Activated naive CD4-positive, alpha-beta T cell treated with anti-CD3 and anti-CD28 coated beads, Interleukin-2, amount 50 U/mL, for 16 hours (primary cell): ENCODE measurements at regions not wholly inside any gene's neighbourhood (a gene's known extent, or its start where the extent isn't known, plus 50 kb on each side); places are given as distances from the start of the nearest gene placed in this dataset.
"Not testable (repeated sequence)": the region's sequence is repeated elsewhere in the genome, so short reads cannot be mapped to it uniquely, and the experiment has no call there.

Source experiments
- DNase-seq: peaks from one replicate; pipeline ENCODE4 v3.0.0-alpha.2; 2020

DNA sequence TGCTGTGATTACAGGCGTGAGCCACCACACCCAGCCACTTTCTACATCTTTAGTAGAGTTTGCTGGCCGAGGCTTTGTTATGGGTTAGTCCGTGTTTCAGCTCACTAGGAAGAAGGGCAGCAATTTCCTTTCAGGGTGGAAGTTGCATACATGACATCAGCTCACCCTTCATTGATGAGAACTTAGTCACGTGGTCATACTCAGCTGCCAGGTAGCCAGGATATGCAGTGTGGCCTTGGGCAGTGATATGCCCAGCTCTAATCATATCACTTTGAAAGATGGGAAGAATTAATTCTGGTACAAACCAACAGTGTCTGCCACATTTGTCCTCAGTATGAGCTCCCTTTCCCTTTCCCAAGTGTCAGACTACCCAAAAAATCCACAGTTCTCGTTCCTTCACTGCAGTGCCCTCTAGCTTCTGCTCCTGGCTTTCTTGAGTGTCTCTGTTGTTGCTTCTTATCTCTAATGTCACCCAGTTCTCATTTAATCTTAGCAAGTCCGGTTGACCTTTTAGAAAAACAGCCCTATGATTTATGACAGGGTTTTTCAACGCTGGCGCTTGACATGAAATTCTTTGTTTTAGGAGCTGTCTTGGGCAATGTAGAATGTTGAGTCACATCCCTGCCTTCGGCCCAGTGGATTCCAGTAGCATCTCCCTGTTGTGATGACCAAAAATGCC lies 108.7 kb upstream of the ITGB1 start:
- no peak for DNase-seq

DNA sequence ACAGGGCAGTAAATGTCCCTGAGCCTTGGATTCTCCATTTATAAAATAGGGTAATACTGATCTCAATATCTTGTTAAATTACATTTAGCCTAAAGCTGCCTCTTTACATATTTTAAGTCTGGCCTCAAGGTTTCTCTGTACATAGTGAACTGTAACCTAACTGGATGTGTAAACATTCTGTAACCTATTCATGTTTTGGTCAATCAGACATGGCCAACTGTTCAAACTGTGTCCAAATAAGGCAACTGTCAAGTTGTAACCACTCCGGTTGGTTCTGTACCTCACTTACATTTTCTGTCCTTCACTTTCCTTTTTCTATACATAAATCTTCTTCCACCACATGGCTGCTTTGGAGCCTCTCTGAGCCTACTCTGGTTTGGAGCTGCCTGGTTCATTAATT lies 107.1 kb upstream of the ITGB1 start:
- no peak for DNase-seq

DNA sequence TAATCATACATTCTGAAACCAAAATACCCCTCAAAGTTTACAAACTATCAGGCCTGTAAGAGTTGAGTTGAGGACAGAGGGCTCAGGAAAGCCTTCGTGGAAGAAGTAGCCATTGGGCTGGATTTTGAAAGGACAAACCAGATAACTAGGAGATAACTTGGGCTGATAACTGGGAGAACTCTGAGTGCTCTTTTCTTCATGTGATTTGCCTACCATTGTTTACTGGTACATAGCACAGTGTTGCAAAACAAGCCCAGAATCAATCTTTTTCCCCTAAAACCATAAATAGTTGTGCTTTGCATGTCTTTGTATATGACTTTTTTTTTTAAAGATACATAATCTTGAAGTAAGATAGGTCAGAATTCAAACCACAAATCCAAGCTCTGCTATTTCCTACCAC lies 106.7 kb upstream of the ITGB1 start:
- no peak for DNase-seq

DNA sequence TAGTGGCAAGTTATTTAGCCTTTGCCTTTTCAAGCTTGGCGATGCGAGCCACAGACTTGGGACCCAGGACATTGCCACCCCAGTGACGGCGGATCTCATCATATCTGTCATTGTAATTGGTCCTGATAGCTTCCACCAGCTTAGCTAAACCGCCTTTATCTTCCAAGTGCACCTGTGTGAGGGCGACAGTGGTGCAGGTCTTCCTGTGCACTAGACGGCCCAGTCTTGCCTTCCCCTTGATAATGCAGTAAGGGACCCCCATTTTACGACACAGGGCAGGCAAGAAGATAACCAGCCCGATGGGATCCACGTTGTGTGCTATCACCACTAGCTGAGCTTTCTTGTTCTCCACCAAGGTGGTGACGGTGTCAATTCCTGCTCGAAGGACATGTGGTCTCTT lies 99.6 kb upstream of the ITGB1 start:
- DNase-seq, result no peak

DNA sequence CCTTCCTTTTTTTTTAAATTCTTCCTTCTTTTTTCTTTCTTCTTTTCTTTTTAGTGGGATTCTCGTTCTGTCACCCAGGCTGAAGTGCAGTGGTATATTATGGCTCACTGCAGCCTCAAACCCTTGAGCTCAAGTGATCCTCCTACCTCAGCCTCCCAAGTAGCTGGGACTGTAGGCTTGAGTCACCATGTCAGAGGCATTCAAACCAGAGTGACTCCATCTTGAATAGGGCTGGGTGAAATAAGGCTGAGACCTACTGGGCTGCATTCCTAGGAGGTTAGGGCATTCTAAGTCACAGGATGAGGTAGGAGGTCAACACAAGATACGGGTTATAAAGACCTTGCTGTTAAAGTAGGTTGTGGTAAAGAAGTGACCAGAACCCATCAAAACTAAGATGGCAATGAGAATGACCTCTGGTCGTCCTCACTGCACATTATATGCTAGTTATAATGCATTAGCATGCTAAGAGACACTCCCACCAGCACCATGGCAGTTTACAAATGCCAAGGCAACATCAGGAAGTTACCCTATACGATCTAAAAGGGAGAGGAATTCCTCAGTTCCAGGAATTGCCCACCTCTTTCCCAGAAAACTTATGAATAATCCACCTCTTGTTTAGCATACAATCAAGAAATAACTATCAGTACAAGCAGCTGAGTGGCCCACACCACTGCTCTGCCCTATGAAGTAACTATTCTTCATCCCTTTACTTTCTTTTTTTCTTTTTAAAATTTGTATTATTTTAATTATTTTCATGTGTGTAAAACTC lies 99.0 kb upstream of the ITGB1 start:
- DNase-seq, result no peak

DNA sequence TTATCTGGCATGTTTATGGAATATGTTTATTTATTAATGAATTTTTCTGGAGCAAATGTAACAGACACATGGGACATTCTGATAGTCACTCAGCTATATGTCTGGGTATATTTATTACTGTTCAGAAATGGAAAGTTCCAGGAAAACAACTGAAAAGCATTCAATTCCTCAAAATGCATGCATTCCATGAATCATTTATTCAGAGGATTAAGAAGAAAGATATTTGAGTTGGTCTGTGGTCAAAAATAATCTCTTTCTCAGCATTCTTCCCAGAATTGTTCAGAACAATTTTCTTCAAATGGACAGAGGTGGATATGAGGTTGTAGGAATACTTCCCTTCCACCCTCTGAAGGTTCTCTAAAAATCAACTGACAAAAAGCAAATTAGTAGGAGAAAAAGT lies 97.6 kb upstream of the ITGB1 start:
- DNase-seq, result no peak

DNA sequence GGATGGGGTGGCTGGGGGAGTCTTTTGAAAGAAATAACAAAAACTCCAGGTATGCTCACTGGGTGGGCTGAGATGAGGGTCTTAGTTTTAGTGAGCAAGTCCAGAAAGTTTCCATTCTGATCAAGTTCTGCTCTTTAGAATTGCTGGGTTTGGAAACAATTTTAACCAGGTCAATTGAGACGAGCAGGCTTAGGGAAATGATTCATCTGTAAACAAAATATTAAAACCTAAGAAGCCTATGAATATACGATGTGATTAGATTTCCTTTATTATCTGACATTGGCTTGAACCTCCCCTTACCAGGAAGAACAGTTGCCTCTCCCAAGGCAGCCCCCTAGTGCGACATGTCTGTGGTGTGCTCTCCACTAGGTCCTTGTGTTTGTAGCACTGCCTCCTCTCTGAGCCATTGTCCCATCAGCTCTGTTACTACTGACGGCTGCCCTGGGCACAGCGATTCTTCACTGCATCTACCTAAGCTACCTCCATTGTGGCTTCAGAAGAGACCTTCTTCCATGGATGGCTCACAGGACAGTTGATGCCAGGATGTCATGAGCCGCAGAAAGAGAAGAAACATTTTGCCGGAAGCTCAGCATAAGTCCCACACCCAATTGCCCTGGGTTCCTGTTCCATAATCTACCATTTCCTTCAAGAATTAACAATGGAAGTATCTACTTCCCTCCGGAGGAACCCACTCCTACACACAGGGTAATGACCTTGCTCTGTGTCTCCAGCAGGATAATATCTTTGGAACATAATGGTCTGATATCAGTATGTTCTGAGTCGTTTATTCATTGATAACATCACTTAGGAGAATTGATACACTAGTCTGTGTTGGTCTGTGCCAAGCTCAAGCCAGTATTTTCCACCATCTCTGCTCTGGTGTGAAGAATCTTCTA lies 95.1 kb upstream of the ITGB1 start:
- no peak for DNase-seq

DNA sequence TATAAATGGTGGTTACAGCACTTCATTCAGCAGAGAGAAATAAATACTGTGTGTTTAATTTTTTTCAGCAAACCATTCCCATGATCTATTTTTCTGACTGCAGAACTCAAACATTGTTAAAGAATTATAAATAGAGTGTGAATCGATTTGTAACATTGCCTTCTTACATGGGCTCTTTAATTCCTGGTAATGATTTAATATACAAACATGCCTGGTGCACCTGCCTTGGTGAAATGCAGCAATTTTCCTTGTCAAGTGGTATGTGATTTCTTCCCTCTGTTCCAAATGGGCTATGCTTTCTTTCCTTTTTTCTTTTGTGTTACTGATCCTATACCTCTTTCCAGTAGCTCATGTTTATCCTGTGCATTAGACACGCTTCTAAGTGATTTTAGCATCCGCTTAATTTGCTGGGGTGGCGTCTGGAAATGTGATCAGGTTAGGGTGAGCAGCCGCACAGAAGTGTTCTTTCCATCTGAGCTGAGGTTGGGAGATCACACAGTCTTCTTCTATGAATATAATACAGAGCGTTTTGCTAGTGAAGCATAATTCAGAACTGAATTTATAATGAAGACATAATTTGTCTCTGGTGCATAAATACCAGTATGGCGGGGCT lies 94.3 kb upstream of the ITGB1 start:
- no peak for DNase-seq

DNA sequence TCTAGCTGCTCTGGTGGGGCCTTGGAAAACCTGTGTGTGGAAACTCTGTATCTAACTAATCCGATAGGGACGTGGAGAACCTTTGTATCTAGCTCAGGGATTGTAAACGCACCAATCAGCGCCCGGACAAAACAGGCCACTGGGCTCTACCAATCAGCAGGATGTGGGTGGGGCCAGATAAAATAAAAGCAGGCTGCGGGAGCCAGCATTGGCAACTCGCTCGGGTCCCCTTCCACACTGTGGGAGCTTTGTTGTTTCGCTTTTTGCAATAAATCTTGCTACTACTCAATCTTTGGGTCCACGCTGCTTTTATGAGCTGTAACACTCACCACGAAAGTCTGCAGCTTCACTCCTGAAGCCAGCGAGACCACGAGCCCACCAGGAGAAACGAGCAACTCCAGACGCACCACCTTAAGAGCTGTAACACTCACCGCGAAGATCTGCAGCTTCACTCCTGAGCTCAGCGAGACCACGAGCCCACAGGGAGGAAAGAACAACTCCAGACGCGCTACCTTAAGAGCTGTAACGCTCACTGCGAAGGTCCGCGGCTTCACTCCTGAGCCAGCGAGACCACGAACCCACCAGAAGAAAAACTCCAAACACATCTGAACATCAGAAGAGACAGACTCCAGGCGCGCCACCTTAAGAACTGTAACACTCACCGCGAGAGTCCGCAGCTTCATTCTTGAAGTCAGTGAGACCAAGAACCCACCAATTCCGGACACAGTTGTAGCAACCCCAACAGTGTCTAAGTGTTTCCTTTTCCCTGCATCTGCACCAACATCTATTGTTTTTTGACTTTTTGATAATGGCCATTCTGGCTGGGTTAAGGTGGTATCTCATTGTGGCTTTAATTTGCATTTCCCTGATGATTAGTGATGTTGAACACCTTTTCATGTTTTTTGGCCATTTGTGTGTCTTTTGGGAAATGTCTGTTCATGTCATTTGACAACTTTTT lies 92.2 kb upstream of the ITGB1 start:
- not testable (repeated sequence) for DNase-seq

DNA sequence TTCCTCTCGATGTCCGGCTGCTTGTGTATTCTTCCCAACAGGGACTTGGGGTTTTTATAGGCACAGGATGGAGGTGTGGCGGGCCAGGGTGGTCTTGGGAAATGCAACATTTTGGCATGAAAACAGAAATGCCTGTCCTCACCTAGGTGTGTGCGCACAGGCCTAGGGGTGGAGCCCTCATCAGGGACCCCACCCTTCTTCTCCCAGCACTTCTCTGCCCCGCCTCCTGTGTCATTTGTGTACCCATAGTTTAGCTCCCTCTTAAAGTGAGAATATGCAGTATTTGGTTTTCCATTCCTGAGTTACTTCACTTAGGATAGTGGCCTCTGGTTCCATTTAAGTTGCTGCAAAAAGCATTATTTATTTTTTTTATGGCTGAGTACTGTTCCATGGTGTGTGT lies 90.2 kb upstream of the ITGB1 start:
- no peak for DNase-seq

DNA sequence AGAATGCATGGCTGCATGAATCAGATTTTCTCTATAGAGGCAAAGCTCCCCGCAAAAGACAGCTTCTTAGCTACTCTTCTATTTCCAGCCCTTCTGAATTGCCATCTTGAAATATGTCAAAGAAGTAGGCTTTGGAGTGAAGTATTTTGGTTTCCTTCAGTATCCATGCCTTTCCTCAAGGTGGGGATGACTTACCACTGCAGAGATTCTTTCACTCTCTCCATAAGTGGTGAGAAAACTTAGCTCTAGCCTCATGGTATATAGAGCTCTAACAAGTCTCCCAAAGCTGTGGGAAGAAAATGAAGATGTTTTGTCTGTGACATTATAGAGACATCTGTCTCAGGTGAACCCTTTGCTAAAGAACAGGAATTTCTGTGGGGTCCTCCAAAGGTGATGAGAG lies 89.6 kb upstream of the ITGB1 start:
- DNase-seq, result no peak

DNA sequence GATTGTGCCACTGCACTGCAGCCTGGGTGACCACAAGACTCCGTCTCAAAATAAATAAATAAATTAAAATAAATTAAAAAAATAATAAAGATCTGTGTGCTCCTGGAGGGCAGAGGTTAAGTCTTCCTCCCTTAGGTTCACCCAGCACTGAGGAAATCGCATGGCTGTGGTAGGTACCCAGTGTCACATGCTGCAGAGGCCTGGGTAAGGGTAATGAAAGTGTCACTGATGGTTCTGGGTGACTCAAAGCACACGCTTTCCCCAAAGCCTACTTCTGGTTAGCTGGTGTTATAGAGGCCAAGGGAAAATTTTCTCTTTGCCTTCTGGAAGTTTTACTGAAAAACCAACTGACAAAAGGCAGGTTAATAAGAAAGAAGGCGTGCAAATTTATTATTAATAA lies 88.8 kb upstream of the ITGB1 start:
- no peak for DNase-seq

DNA sequence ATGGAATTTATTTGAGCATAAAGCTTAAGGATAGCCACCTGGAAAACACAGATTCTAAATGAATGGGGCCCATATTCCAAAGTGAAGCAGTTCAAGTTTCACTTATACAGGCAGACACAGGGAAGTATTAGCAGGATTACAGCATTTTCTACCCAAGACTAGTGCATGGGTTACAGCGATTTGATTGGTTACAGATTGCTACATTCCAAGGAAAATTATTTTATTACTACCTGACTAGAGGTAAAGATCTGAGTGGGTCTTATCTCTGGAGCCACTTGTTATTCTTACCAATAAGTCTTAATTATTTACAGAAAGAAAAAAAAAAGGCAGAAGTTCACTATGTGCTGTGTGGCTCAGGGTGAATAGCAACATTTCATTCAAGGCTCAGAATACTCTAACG lies 87.4 kb upstream of the ITGB1 start:
- DNase-seq, result no peak

DNA sequence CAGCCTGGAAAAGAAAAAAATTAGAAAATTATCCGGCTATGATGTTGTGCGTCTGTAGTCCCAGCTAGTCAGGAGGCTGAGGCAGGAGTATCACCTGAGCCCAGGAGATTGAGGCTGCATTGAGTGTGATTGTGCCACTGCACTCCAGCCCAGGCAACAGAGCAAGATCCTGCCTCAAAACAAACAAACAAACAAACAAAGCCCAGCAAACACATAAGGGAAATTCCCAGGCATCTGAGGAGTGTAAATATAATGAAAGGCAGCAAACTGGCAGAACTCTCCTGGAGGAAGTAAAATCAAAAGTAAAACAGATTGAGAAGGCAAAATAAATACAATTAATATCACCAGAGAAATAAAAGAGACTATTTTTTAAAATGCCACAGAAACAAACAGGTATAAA lies 84.5 kb upstream of the ITGB1 start:
- DNase-seq, result no peak

DNA sequence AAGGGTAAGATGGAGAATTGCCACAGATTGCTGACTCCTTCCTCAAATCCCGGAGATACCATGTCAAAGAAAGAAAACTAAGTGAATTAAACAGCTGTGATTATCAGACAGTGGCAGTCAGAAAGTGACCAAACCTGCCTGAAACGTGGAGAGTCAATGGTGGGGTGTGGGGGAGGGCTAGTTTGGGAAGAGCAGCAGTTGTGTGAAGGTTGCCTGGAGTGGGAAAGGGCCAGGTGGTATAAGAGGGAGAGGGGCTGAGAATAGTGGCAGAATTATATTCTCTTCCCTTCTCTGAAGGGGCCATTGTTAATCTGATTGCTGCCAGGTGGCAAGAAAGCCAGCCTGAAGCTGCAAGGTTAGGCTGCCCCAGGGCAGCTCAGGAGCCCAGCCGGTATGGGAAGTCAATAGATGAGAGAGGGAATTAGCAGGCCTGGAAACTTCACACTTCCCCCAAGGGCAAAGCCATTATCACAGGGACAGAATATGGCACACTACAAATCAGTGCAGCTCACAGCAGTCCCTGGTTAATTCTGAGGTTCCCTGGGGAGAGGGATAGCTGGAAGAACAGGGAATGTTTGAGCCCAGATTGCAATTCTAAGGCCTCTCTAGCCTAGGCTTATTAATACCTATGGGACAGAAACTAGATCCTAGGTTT lies 83.9 kb upstream of the ITGB1 start:
- no peak for DNase-seq

DNA sequence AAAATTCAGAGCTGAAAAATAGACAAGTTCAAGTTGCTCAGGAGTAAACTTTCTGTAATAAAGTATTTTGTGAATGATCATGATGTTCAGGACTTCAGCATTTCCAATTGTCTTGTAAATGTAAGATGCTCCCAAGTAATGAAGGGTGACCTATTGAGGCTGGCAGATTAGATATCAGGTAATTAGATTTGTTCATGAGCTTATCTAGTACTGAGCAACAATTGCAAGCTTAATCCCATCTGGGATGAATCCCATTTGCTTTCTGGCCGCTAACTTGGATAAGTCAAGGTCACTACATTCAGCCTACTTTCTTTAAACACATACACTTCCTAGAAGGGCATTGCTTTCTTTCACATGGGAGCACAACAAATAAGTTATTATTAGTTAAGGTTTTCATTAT lies 82.4 kb upstream of the ITGB1 start:
- DNase-seq, result no peak

DNA sequence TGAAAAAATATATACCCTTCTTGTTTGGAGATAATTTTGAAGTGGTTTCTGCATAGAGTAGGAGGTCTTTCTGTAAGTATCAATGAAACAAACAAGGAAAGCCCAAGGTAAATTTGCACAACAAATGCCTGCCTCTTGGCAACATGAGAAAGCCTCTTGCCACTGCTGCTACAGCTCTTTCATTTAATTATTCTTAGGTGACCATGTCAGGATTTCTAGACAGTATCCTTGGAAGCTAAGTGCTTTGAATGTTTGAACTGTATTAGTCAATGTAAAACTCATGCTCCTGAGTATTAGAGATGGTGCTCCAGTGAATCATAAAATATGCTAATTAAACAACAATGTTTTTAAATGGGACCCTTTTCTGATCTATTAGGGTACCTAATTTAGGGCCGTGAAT lies 81.2 kb upstream of the ITGB1 start:
- DNase-seq, result no peak

DNA sequence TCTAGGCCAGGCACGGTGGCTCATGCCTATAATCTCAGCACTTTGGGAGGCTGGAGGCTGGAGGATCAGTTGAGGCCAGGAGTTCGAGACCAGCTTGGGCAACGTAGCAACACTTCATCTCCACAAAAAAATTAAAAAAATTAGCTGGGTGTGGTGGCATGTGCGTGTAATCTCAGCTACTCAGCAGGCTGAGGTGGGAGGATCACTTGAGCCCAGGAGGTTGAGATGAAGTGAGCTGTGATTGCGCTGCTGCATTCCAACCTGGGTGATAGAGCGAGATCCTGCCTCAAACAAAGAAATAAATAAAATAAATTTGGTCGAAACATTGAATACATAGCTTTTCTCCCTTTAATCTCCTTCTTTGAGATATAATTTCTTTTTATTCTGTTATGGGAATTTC lies 80.6 kb upstream of the ITGB1 start:
- no peak for DNase-seq

DNA sequence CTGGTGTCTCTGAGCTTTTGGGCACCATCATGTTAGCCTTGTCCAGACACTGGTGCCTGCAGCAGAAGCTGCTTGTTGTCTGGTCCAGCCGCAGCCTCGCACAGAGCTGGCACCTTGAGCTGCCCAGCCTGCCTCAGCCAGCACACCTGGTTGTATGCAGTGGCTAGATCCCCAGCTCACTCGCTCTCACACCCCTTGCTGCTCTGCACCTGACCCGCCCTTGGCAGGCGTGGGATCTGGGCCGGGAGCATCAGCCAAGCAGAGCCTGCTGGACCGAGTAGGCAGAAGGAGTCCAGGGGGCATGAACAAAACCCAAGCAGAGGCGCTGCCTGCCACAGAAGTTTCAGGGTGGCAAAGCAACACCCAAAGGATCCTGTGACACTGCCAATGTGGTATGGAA lies 79.7 kb upstream of the ITGB1 start:
- no peak for DNase-seq

DNA sequence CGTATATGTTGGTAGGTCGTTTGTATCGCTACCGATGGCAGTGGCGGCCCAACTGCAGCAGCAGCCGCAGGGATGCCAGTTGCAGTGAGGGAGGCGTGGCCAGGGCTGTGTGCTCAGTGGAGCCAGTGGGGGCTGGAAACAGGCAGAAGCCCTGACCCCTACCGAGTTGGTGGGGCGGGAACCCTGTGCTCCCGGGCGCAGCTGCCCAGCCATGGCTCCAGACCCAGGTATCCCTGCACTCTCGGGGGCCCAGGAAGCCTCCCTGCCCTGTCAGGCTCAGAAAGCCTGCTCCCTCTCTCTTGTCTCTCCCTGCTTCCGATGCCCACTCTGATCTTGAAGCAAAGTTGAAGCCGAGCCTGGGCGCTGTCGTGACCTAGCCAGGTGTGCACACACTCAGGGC lies 78.6 kb upstream of the ITGB1 start:
- no peak for DNase-seq

DNA sequence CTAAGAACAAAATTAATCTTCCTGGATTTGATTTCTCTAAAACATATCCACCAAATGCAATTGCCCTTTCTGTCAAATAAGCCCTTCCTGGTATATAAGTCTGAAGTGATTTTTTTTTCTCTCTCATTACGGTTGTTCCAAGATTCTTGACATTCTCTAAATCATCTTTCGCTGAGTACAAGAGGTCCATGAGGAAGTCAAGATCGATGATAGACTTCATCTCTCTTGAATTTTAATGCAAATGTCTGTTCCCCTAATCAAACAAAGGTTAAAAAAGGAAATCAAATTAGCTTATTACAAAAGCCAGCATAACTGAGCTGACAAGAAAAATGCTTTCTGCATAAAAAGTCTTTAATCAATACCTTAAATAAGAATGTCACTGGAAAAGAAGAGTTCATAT lies 77.4 kb upstream of the ITGB1 start:
- DNase-seq, result no peak

DNA sequence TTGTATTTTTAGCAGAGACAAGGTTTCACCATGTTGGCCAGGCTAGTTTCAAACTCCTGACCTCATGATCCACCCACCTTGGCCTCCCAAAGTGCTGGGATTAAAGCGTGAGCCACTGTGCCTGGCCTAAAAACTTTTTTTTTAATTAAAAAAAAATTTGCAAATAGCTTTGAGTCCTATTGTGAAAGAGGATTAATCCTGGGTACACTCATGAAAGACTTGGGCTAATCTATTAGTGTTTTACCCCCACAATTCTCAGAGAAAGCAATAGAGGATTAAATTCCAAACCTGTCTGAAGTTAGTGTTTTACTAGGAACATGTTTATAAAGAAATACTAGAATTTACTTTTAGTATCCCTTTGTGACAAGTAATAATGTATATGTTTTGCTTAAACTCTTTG lies 76.9 kb upstream of the ITGB1 start:
- no peak for DNase-seq
